DMS79 treated with DMSO at 0.1 percent for 48 hours (cell line): ENCODE measurements at regions not wholly inside any gene's neighbourhood (a gene's known extent, or its start where the extent isn't known, plus 50 kb on each side); places are given as distances from the start of the nearest gene placed in this dataset.

Experiments
- DNase-seq: peaks from one replicate; lab custom pipeline; 2025; lab: John Stamatoyannopoulos, UW

- DNase-seq = no peak
Observed at GRCh38 chr15:96218623-96219455, 111.7 kb upstream of the NR2F2 start.

GRCh38 chr15:96219681-96220080 is 110.8 kb upstream of the NR2F2 start:
- no peak for DNase-seq

DNA sequence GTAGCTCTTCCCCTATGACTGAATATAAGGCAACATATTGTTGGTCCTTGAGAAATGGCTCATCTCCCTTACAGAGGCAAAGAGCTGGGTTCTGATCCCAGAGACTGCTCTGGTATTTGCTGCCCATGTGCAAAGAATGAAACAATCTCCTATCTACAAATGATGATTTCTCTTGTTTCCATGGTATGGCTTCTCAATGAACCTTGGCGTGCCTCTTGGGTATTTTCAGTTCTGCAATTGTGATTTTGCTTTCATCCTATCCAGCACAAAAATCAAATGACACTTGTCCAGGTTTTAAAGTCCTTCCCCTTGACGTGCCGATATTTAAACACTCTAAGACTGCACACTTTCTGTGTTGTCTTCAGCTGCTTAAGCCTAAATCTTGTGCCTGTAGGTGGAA is 109.8 kb upstream of the NR2F2 start:
- no peak for DNase-seq

DNA sequence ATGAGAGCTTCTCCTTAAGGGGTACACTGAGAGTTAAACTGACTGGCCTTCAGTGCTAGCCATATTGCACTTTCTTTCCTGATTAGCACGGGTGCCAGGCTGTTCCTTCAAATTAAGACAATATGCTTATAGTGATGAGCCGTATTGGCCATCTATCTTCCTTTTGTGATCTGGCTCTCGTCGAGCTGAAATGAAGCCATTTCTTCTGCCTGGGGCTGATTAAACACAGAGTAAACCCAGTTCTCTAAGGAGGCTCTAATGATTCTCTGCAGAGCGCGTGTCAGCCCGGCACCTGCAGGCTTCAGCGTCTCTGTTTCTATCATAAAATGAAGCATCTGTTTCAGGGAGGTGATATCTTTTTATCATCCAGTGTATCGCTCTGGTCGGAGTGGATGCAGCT is 107.5 kb upstream of the NR2F2 start:
- DNase-seq = no peak

DNA sequence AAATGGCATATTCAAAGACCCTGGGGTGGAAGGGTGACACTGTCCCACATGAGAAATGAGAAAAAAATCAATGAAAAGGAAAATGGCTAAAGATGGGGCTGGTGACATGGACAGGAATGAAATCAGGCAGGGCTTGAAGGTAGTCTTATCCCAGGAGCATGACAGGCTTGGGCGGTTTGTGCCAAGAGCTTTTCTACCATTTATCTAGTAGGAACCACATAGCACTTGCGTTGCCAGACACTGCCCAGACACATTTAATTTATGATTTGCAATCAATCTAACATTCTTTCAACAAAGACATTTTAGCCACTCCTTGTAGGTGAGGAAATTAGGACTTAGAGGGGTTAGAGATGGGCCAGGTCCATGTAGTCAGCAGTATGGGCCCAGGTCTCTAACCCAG is 106.6 kb upstream of the NR2F2 start:
- DNase-seq = no peak

DNA sequence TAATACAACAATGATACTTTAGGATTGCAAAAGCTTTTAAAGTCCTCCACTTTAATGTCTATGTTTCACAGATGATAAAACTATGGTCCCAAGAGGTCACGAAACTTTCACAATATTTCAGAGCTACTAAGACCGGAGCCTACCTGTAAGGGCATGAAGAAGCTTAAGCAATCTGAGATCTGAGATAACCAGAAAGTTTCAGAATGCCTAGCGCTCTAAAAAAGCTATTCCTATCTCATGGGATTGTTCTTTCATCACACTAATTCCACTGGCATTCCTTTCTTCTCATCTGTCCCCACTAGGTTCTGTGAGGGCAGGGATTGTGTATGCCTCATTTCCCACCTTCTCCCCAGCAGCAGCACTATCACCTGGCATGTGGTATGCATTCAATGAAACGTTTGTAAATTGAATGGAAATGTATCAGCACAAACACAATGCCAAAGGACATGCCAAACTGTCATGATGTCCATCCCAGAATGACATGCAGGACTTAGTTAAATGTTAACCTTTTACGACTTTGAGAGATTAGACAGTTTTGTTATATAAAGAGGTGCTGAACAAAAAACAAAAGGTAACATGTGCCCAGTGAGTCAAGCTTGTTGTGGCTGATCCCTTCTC is 104.7 kb upstream of the NR2F2 start:
- DNase-seq = no peak

GRCh38 chr15:96230526-96231181 is 99.8 kb upstream of the NR2F2 start:
- DNase-seq = no peak

DNA sequence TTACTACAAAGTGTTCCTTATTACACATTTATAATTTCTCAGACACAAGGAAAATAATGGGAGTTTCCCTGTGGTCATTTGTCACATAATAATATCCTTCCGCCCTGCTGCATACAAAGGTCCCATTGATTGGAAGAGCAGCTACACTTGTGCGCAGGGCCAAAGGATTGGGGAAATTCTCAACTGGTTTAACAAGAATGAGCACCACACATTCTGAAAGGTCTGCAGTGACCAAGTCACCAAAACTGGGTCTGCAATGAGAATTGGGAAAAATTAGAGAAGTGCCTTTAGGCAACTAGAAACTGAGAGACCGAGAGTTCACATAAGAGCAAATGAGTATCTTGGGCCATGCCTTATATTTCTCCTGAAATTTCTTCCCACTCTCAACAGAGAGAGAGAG is 98.2 kb upstream of the NR2F2 start:
- DNase-seq = no peak

- no peak for DNase-seq
Observed at GRCh38 chr15:96234109-96234892, 96.2 kb upstream of the NR2F2 start.

DNA sequence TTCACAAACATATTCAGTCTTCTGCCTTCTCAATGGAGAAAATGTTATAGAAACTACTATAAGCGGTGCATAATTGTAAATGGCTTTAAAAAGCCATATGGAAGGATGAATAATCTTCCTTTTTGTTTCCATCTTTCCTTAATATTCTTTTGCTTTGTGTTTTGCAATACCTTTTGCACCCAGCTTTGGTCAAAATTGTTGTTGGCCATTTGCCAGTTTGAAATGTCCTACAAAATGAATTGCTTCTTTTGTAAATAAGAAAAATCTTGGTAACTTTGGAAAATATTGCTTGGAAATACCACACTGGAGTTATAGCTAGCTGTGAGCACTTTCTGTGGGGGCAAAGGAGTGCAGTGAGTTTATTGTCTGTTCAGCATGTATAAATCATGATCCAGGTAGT is 93.5 kb upstream of the NR2F2 start:
- no peak for DNase-seq

GRCh38 chr15:96242761-96243160 is 87.7 kb upstream of the NR2F2 start:
- DNase-seq = no peak

- no peak for DNase-seq
Observed at GRCh38 chr15:96243701-96244100, 86.8 kb upstream of the NR2F2 start.

DNA sequence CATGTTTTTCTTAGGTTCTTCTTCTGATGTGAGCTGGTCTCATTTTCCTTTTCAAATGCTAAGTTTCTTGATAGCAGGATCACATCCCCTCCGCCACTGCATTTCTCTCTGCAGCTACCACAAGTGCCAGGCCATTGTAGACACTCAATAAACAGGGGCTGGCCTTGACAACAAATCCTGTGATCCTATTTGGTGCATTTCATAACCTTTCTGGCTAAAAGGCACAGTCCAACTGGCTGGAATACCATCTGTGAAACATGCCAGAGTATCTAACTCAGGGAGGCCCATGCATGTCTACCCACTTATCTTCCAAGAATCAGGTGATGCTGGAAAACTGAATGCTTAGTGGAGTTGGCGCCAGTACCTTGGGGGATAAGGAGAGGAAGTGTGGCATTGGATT is 85.2 kb upstream of the NR2F2 start:
- DNase-seq = no peak

DNA sequence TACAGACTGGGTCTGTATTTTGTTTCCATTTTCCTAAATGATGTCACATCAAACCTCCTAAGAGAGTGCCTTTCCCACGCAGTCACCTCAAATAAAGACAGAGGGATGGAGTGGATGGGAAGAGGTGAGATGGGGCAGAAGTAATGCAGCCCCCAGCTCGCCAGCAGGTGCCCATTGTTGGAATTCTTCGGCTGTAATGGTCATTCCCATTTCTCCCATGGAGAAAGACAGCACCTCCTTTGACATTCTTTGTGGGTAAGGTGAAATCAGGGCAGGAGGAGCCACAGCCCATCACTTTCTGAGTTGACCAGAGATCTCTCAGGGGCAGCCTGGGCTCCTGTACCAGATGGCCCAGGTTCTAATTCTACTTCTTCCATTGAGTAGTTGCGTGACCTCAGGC is 84.4 kb upstream of the NR2F2 start:
- no peak for DNase-seq

DNA sequence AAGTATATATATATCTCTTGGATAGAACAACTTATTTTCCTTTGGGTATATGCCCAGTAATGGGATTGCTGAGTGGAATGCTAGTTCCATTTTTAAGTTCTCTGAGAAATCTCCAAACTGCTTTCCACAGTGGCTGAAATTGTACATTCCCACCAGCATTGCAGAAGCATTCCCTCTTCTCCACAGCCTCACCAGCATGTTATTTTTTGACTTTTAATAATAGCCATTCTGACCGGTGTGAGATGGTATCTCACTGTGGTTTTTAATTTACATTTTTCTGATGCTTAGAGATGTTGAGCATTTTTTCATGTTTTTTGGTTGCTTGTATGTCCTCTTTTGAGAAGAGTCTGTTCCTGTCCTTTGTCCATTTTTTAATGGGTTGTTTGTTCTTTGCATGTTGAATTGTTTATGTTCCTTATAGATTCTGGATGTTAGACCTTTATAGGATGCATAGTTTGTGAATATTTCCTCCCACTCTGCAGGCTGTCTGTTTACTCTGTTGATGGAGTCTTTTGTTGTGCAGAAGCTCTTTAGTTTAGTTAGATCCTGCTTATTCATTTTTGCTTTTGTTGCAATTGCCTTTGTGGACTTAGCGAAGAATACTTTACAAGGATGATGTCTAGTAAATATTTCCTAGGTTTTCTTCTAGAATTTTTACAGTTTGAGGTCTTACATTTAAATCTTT is 82.7 kb upstream of the NR2F2 start:
- DNase-seq = no peak

- DNase-seq = no peak
Observed at GRCh38 chr15:96252148-96252547, 78.4 kb upstream of the NR2F2 start.

- no peak for DNase-seq
Observed at GRCh38 chr15:96253006-96253747, 77.3 kb upstream of the NR2F2 start.

- DNase-seq = no peak
Observed at GRCh38 chr15:96254173-96254572, 76.3 kb upstream of the NR2F2 start.

GRCh38 chr15:96255599-96255998 is 74.9 kb upstream of the NR2F2 start:
- DNase-seq = no peak

DNA sequence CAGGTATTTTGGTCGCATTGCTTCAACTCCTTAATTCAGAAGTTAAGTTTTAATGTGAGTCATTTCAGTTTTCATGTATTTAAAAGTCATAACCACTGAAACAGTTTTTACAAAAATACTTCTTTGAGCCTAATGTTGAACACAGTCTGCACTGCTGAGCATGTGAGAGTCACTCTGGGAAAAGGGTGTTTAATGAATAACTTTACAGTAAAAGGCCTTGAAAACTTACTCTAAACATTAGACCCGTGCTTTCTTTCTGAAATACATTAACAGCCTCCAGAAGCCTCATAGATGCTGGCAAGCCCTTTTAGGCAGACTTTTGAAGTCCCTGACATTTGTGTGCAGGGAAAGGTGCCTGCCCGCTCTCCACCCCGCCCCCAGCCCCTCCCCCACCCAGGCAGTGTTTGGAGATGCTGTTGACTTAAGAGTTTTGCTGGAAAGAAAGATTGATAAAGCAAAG is 68.9 kb upstream of the NR2F2 start:
- no peak for DNase-seq

- DNase-seq = no peak
Observed at GRCh38 chr15:96262097-96262496, 68.4 kb upstream of the NR2F2 start.
